ENCODE measurements at regions not wholly inside any gene's neighbourhood (a gene's known extent, or its start where the extent isn't known, plus 50 kb on each side); places are given as distances from the start of the nearest gene placed in this dataset.

GRCh38 chr13:107999751-108000150 lies 215.6 kb downstream of the LIG4 start:
- no peak for TF ChIP-seq CTCF (IDR thresholded peaks at IDR 0.05; ENCODE audit: unreplicated experiment)
- no peak overlapping the region for H3K27ac Mint-ChIP-seq

GRCh38 chr13:107994137-107994536 lies 221.2 kb downstream of the LIG4 start:
- Mint-ChIP-seq H3K36me3 (ENCODE audit: insufficient read depth) (no peaks in the 10 kb centered on the region), H3K9me3 (ENCODE audit: low read depth) (peaks cover 10% of the 10 kb centered on the region), H3K27me3 (no peaks in the 10 kb centered on the region), H3K27ac (no peak overlapping the region), H3K4me3 (ENCODE audit: low read depth) (no peak overlapping the region), H3K4me1 (ENCODE audit: low read depth) (peaks cover 1% of the 10 kb centered on the region)
- TF ChIP-seq CTCF (IDR thresholded peaks at IDR 0.05; ENCODE audit: unreplicated experiment) = no peak
- DNase-seq (ENCODE audit: low spot score, unreplicated experiment) = no peak

More at GRCh38 chr13:107999751-108000150, 215.6 kb downstream of the LIG4 start:
- peaks cover 10% of the 10 kb centered on the region for H3K9me3 Mint-ChIP-seq (ENCODE audit: low read depth)
- H3K36me3 Mint-ChIP-seq (ENCODE audit: insufficient read depth) = no peaks in the 10 kb centered on the region
- H3K4me1 Mint-ChIP-seq (ENCODE audit: low read depth) = peaks cover 3% of the 10 kb centered on the region
- H3K27me3 Mint-ChIP-seq = no peaks in the 10 kb centered on the region
- H3K4me3 Mint-ChIP-seq (ENCODE audit: low read depth) = no peak overlapping the region
- DNase-seq (ENCODE audit: low spot score, unreplicated experiment) = no peak

GRCh38 chr13:107993239-107993949 lies 221.9 kb downstream of the LIG4 start:
- TF ChIP-seq CTCF (IDR thresholded peaks at IDR 0.05; ENCODE audit: unreplicated experiment) = no peak
- Mint-ChIP-seq H3K4me1 (ENCODE audit: low read depth) (peaks cover 2% of the 10 kb centered on the region), H3K36me3 (ENCODE audit: insufficient read depth) (no peaks in the 10 kb centered on the region), H3K27me3 (no peaks in the 10 kb centered on the region), H3K9me3 (ENCODE audit: low read depth) (peaks cover 15% of the 10 kb centered on the region), H3K4me3 (ENCODE audit: low read depth) (no peak overlapping the region), H3K27ac (no peak overlapping the region)
- no peak for DNase-seq (ENCODE audit: low spot score, unreplicated experiment)

GRCh38 chr13:107992542-107992941 lies 222.8 kb downstream of the LIG4 start:
- no peak overlapping the region for H3K4me3 Mint-ChIP-seq (ENCODE audit: low read depth)
- H3K4me1 Mint-ChIP-seq (ENCODE audit: low read depth) = peaks cover 10% of the 10 kb centered on the region
- no peak for TF ChIP-seq CTCF (IDR thresholded peaks at IDR 0.05; ENCODE audit: unreplicated experiment)
- no peaks in the 10 kb centered on the region for H3K36me3 Mint-ChIP-seq (ENCODE audit: insufficient read depth)
- no peak overlapping the region for H3K27ac Mint-ChIP-seq
- H3K9me3 Mint-ChIP-seq (ENCODE audit: low read depth) = peaks cover 13% of the 10 kb centered on the region
- no peak for DNase-seq (ENCODE audit: low spot score, unreplicated experiment)
- no peaks in the 10 kb centered on the region for H3K27me3 Mint-ChIP-seq

GRCh38 chr13:107977071-107977574 lies 238.2 kb downstream of the LIG4 start:
- Mint-ChIP-seq H3K27me3 (no peaks in the 10 kb centered on the region), H3K4me1 (ENCODE audit: low read depth) (no peaks in the 10 kb centered on the region), H3K27ac (no peak overlapping the region), H3K36me3 (ENCODE audit: insufficient read depth) (no peaks in the 10 kb centered on the region), H3K4me3 (ENCODE audit: low read depth) (no peak overlapping the region), H3K9me3 (ENCODE audit: low read depth) (no peaks in the 10 kb centered on the region)
- TF ChIP-seq CTCF (IDR thresholded peaks at IDR 0.05; ENCODE audit: unreplicated experiment) = no peak
- no peak for DNase-seq (ENCODE audit: low spot score, unreplicated experiment)

All from progenitor cell of endocrine pancreas (in vitro differentiated cells).